DND-41 (cell line): ENCODE measurements at regions not wholly inside any gene's neighbourhood (a gene's known extent, or its start where the extent isn't known, plus 50 kb on each side); places are given as distances from the start of the nearest gene placed in this dataset.

Experiments
- ATAC-seq: fragments of 200-7000 bp; cut with Tn5 transposase; 3 replicates; pipeline ENCODE4 v1.9.1; 2021; ENCODE audit warnings: low read depth; ENCODE audit not compliant: insufficient read depth
- DNase-seq: peaks from one replicate; pipeline ENCODE4 v3.0.0-alpha.2; 2020
- H2AFZ ChIP-seq: 2 replicates; pipeline ENCODE4 v1.6.0; 2012; ENCODE audit warnings: low read depth, low read length
- H3K27ac ChIP-seq: 2 replicates; pipeline ENCODE4 v1.5.1; 2012; ENCODE audit warnings: low read length, inconsistent platforms
- H3K27me3 ChIP-seq: fragments of 200-600 bp; sonication (generic); 2 replicates; pipeline ENCODE4 v1.6.0; 2012; ENCODE audit warnings: low read length, mild to moderate bottlenecking, inconsistent platforms; ENCODE audit not compliant: insufficient read depth, poor library complexity
- H3K36me3 ChIP-seq: 2 replicates; pipeline ENCODE4 v1.5.1; 2012; ENCODE audit warnings: low read length, inconsistent platforms; ENCODE audit not compliant: insufficient read depth
- H3K4me1 ChIP-seq: 2 replicates; pipeline ENCODE4 v1.5.1; 2012; ENCODE audit warnings: mild to moderate bottlenecking, low read length; ENCODE audit not compliant: insufficient read depth
- H3K4me2 ChIP-seq: 2 replicates; pipeline ENCODE4 v1.6.0; 2012; ENCODE audit warnings: mild to moderate bottlenecking, moderate library complexity, low read length, inconsistent platforms; ENCODE audit not compliant: insufficient read depth
- H3K4me3 ChIP-seq, 2 experiments: fragments of 200-600 bp in 1 of 2; shearing (Covaris generic) in 1 of 2; 2 replicates each; pipeline ENCODE4 v1.5.1; 2012 to 2016; ENCODE audit warnings: inconsistent platforms in 2 of 2, low read length in 2 of 2, mild to moderate bottlenecking in 2 of 2, low read depth in 1 of 2, moderate library complexity in 1 of 2
- H3K79me2 ChIP-seq: 2 replicates; pipeline ENCODE4 v1.6.0; 2012; ENCODE audit warnings: low read length, inconsistent platforms; ENCODE audit not compliant: insufficient read depth
- H3K9ac ChIP-seq: 2 replicates; pipeline ENCODE4 v1.6.0; 2012; ENCODE audit warnings: low read depth, mild to moderate bottlenecking, inconsistent platforms, low read length, moderate library complexity
- H3K9me3 ChIP-seq: 2 replicates; pipeline ENCODE4 v1.5.1; 2012; ENCODE audit warnings: low read length, moderate library complexity, mild to moderate bottlenecking, inconsistent platforms; ENCODE audit not compliant: insufficient read depth, severe bottlenecking
- H4K20me1 ChIP-seq: 2 replicates; pipeline ENCODE4 v1.6.0; 2012; ENCODE audit warnings: low read length; ENCODE audit not compliant: insufficient read depth
- CTCF ChIP-seq: IDR thresholded peaks from 2 replicates; pipeline ENCODE4 v1.5.1; 2012; ENCODE audit warnings: borderline replicate concordance, low read length, moderate library complexity, mild to moderate bottlenecking; ENCODE audit not compliant: poor library complexity, severe bottlenecking; ENCODE audit errors: extremely low read depth
- EZH2 ChIP-seq: IDR thresholded peaks from 3 replicates; pipeline ENCODE4 v1.6.1; 2012; ENCODE audit warnings: borderline replicate concordance, low read depth, mild to moderate bottlenecking, moderate library complexity, low read length, inconsistent platforms; ENCODE audit not compliant: severe bottlenecking

- Histone ChIP-seq H3K9me3 (no peaks in the 10 kb centered on the region), H3K27ac (no peak overlapping the region), H3K9ac (no peak overlapping the region), H4K20me1 (no peaks in the 10 kb centered on the region), H3K27me3 (no peaks in the 10 kb centered on the region), H3K4me3 (no peak overlapping the region), H3K4me1 (no peaks in the 10 kb centered on the region), H3K79me2 (no peaks in the 10 kb centered on the region), H3K4me2 (no peak overlapping the region), H2AFZ (no peak overlapping the region), H3K36me3 (no peaks in the 10 kb centered on the region)
- TF ChIP-seq EZH2 = no peak
- no peak for TF ChIP-seq CTCF
- ATAC-seq = no peak
- DNase-seq = no peak
These were observed 693.4 kb downstream of the NOVA1 start for GRCh38 chr14:25904446-25904845.

GRCh38 chr14:25899197-25899596, 698.6 kb downstream of the NOVA1 start:
- H2AFZ ChIP-seq = no peak overlapping the region
- no peaks in the 10 kb centered on the region for H3K4me1 ChIP-seq
- H3K27me3 ChIP-seq = no peaks in the 10 kb centered on the region
- no peaks in the 10 kb centered on the region for H4K20me1 ChIP-seq
- no peak overlapping the region for H3K9ac ChIP-seq
- H3K4me3 ChIP-seq = no peak overlapping the region
- no peaks in the 10 kb centered on the region for H3K9me3 ChIP-seq
- no peak for ATAC-seq
- H3K36me3 ChIP-seq = no peaks in the 10 kb centered on the region
- H3K4me2 ChIP-seq = no peak overlapping the region
- TF ChIP-seq EZH2 = no peak
- no peak for TF ChIP-seq CTCF
- H3K79me2 ChIP-seq = no peaks in the 10 kb centered on the region
- DNase-seq = no peak
- H3K27ac ChIP-seq = no peak overlapping the region

GRCh38 chr14:25896777-25897176, 701.1 kb downstream of the NOVA1 start:
- Histone ChIP-seq H3K9me3 (no peaks in the 10 kb centered on the region), H3K4me1 (no peaks in the 10 kb centered on the region), H4K20me1 (no peaks in the 10 kb centered on the region), H3K9ac (no peak overlapping the region), H3K79me2 (no peaks in the 10 kb centered on the region), H2AFZ (no peak overlapping the region), H3K36me3 (no peaks in the 10 kb centered on the region), H3K4me2 (no peak overlapping the region), H3K4me3 (no peak overlapping the region), H3K27ac (no peak overlapping the region), H3K27me3 (no peaks in the 10 kb centered on the region)
- ATAC-seq = no peak
- no peak for DNase-seq
- no peak for TF ChIP-seq CTCF
- TF ChIP-seq EZH2 = no peak

GRCh38 chr14:25895740-25896139, 702.1 kb downstream of the NOVA1 start:
- no peak overlapping the region for H3K27ac ChIP-seq
- H2AFZ ChIP-seq = no peak overlapping the region
- no peaks in the 10 kb centered on the region for H4K20me1 ChIP-seq
- DNase-seq (no peak), ATAC-seq (no peak)
- H3K4me2 ChIP-seq = no peak overlapping the region
- H3K9me3 ChIP-seq = no peaks in the 10 kb centered on the region
- H3K79me2 ChIP-seq = no peaks in the 10 kb centered on the region
- H3K27me3 ChIP-seq = no peaks in the 10 kb centered on the region
- H3K4me3 ChIP-seq = no peak overlapping the region
- no peaks in the 10 kb centered on the region for H3K4me1 ChIP-seq
- H3K9ac ChIP-seq = no peak overlapping the region
- no peak for TF ChIP-seq CTCF
- TF ChIP-seq EZH2 = no peak
- no peaks in the 10 kb centered on the region for H3K36me3 ChIP-seq
